PC-9 (cell line): ENCODE measurements at regions not wholly inside any gene's neighbourhood (a gene's known extent, or its start where the extent isn't known, plus 50 kb on each side); places are given as distances from the start of the nearest gene placed in this dataset.

ENCODE experiments used
- BruUV-seq: library from RNA; stranded (reverse); fragments of 400-500 nt; replicated peaks from 2 replicates; lab custom pipeline; 2021; lab: Mats Ljungman, UMichigan
- CTCF ChIA-PET: fragments of 300-600 bp; sonication (Branson Sonifier 250); formaldehyde crosslinking; loops from one replicate; lab custom pipeline; 2022; ENCODE audit warnings: antibody characterized with exemption; lab: Charles Lee
- POLR2A ChIA-PET: fragments of 300-600 bp; sonication (Branson Sonifier 250); formaldehyde crosslinking; loops from one replicate; lab custom pipeline; 2022; ENCODE audit warnings: antibody characterized with exemption; ENCODE audit not compliant: unreplicated experiment; lab: Charles Lee
- DNase-seq, 2 experiments: peaks; one replicate each; pipeline versions ENCODE4 v3.0.0 to v3.0.0-alpha.2; 2015 to 2022; ENCODE audit warnings: mixed read lengths in 1 of 2
- H2AFZ ChIP-seq: fragments of 200-600 bp; sonication (generic); 2 replicates; pipeline ENCODE4 v1.8.1; 2017; ENCODE audit warnings: antibody characterized with exemption
- H3F3A ChIP-seq: fragments of 200-600 bp; sonication (generic); 2 replicates; pipeline ENCODE4 v1.8.1; 2017; ENCODE audit warnings: antibody characterized with exemption, mild to moderate bottlenecking, low read depth; ENCODE audit not compliant: insufficient read depth
- H3K27ac ChIP-seq: fragments of 200-600 bp; sonication (generic); 2 replicates; pipeline ENCODE4 v1.6.1; 2016; ENCODE audit warnings: mixed run types
- H3K27me3 ChIP-seq: fragments of 200-600 bp; sonication (generic); 2 replicates; pipeline ENCODE4 v1.6.1; 2016; ENCODE audit warnings: low read depth, mixed run types; ENCODE audit not compliant: insufficient read depth
- H3K36me3 ChIP-seq: fragments of 200-600 bp; sonication (generic); 2 replicates; pipeline ENCODE4 v1.6.1; 2016; ENCODE audit warnings: low read depth, mixed run types
- H3K4me1 ChIP-seq: fragments of 200-600 bp; sonication (generic); replicated peaks from 2 replicates; pipeline ENCODE4 v1.6.1; 2016; ENCODE audit warnings: mixed run types; ENCODE audit not compliant: insufficient read depth
- H3K4me2 ChIP-seq: fragments of 200-600 bp; sonication (generic); 2 replicates; pipeline ENCODE4 v1.6.1; 2017; ENCODE audit warnings: mixed run types
- H3K4me3 ChIP-seq: fragments of 200-600 bp; sonication (generic); 2 replicates; pipeline ENCODE4 v1.6.1; 2016; ENCODE audit warnings: mixed run types
- H3K79me2 ChIP-seq: fragments of 200-600 bp; sonication (generic); 2 replicates; pipeline ENCODE4 v1.6.1; 2017; ENCODE audit warnings: low read depth, mixed run types
- H3K9me2 ChIP-seq: fragments of 200-600 bp; sonication (generic); 2 replicates; pipeline ENCODE4 v1.8.1; 2017; ENCODE audit warnings: mild to moderate bottlenecking; ENCODE audit not compliant: insufficient read depth
- H3K9me3 ChIP-seq: fragments of 200-600 bp; sonication (generic); 2 replicates; pipeline ENCODE4 v1.8.1; 2016; ENCODE audit warnings: low read depth; ENCODE audit not compliant: insufficient read depth
- H4K20me1 ChIP-seq: fragments of 200-600 bp; sonication (generic); 2 replicates; pipeline ENCODE4 v1.8.1; 2017; ENCODE audit not compliant: insufficient read depth
- CTCF ChIP-seq: fragments of 200-600 bp; sonication (generic); conservative IDR thresholded peaks from 2 replicates; pipeline ENCODE4 v1.6.1; 2017; ENCODE audit warnings: mixed run types, antibody characterized with exemption, mild to moderate bottlenecking, moderate library complexity
- EZH2 ChIP-seq: fragments of 200-600 bp; sonication (generic); IDR thresholded peaks from 2 replicates; pipeline ENCODE4 v1.8.0; 2017; ENCODE audit warnings: antibody characterized with exemption, low read depth
- intact Hi-C: fragments of 100-400 bp; cut with micrococcal nuclease; formaldehyde crosslinking; loops from one replicate; pipeline ENCODE4 v1.10.0; 2022; ENCODE audit not compliant: unreplicated experiment

GRCh38 chr4:164239433-164239832, 514.5 kb upstream of the SMIM31 start:
- DNase-seq = no peak
- POLR2A ChIA-PET = no interaction called here
- CTCF ChIA-PET = no interaction called here

DNA sequence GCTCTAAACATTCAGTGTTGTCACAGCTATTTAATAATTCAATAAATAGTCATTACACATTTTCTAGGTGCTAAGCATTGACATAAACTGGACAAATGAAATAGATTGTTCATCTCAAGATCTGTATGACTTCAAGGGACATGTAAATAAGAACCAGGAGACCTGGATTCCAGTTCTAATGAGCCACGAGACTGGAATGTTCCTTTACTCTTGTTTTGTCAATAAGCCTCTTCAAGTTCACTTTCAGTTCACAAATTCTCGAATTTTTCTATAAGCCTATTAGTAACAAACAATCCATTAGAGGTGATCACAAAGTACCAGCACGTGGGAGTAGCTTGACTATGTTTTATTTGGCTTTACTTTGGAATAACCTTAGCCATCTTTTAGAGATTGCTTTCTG, 514.0 kb upstream of the SMIM31 start:
- Histone ChIP-seq H3K27me3 (no peaks in the 10 kb centered on the region), H3K4me1 (no peaks in the 10 kb centered on the region), H3F3A (no peaks in the 10 kb centered on the region), H4K20me1 (no peaks in the 10 kb centered on the region), H3K4me2 (no peak overlapping the region), H3K27ac (no peak overlapping the region), H3K9me2 (no peaks in the 10 kb centered on the region), H3K9me3 (no peaks in the 10 kb centered on the region), H2AFZ (no peak overlapping the region), H3K4me3 (no peak overlapping the region), H3K79me2 (no peaks in the 10 kb centered on the region), H3K36me3 (no peaks in the 10 kb centered on the region)
- BruUV-seq = no TSS peak
- peak in 1 of 2 experiments; percentile 40 for DNase-seq
- ChIA-PET POLR2A (no interaction called here), CTCF (no interaction called here)
- intact Hi-C loops = no loop called here
- TF ChIP-seq CTCF (no peak), EZH2 (no peak)

More at GRCh38 chr4:164239433-164239832, 514.5 kb upstream of the SMIM31 start:
- H3K9me2 ChIP-seq = no peaks in the 10 kb centered on the region
- no peaks in the 10 kb centered on the region for H3F3A ChIP-seq
- H3K4me1 ChIP-seq = no peaks in the 10 kb centered on the region
- TF ChIP-seq CTCF (no peak), EZH2 (no peak)
- no TSS peak for BruUV-seq
- no peak overlapping the region for H3K4me3 ChIP-seq
- no peak overlapping the region for H3K4me2 ChIP-seq
- H4K20me1 ChIP-seq = no peaks in the 10 kb centered on the region
- no peaks in the 10 kb centered on the region for H3K27me3 ChIP-seq
- intact Hi-C loops = no loop called here
- no peak overlapping the region for H2AFZ ChIP-seq
- H3K36me3 ChIP-seq = no peaks in the 10 kb centered on the region
- H3K27ac ChIP-seq = no peak overlapping the region
- H3K9me3 ChIP-seq = no peaks in the 10 kb centered on the region
- H3K79me2 ChIP-seq = no peaks in the 10 kb centered on the region

DNA sequence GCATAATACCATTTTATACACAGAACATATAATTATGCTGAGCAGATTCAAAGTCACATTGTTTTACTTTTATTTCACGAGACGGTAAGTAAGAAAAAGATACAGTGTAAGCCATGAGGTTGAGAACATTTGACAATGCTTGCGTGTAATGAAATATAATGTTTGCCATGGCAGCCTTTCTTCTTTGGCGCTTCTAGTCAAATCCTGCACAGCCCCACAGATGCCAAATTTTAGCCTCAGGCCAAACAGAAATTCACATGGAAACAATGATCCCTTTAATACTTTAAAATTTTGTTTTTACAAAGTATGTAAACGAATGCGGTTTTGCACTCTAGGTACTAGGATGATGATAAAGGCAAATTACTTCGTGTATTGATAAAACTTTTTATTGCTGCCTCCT, 502.7 kb upstream of the SMIM31 start:
- TF ChIP-seq EZH2 = no peak
- TF ChIP-seq CTCF = no peak
- no peak overlapping the region for H3K4me3 ChIP-seq
- no peak overlapping the region for H3K4me2 ChIP-seq
- no peaks in the 10 kb centered on the region for H3K9me2 ChIP-seq
- no peak for DNase-seq
- no TSS peak for BruUV-seq
- no peaks in the 10 kb centered on the region for H4K20me1 ChIP-seq
- H3K27ac ChIP-seq = no peak overlapping the region
- H3K36me3 ChIP-seq = no peaks in the 10 kb centered on the region
- H3K79me2 ChIP-seq = no peaks in the 10 kb centered on the region
- no peaks in the 10 kb centered on the region for H3K9me3 ChIP-seq
- ChIA-PET CTCF (no interaction called here), POLR2A (no interaction called here)
- no peaks in the 10 kb centered on the region for H3K4me1 ChIP-seq
- intact Hi-C loops = no loop called here
- no peaks in the 10 kb centered on the region for H3F3A ChIP-seq
- H3K27me3 ChIP-seq = no peaks in the 10 kb centered on the region
- H2AFZ ChIP-seq = no peak overlapping the region
